Endothelial cell of umbilical vein (primary cell): ENCODE measurements at regions not wholly inside any gene's neighbourhood (a gene's known extent, or its start where the extent isn't known, plus 50 kb on each side); places are given as distances from the start of the nearest gene placed in this dataset.

ENCODE experiments used
- BruUV-seq: library from RNA; stranded (reverse); fragments of 400-500 nt; replicated peaks from 2 replicates; lab custom pipeline; 2021; lab: Mats Ljungman, UMichigan
- CTCF ChIA-PET: fragments of 300-600, 350-600 bp; sonication (Branson Sonifier 250); formaldehyde crosslinking; loops from one replicate; lab custom pipeline; 2021; ENCODE audit warnings: antibody characterized with exemption, inconsistent platforms; lab: Charles Lee
- POLR2A ChIA-PET: fragments of 300-600, 350-600 bp; sonication (Branson Sonifier 250); formaldehyde crosslinking; loops from one replicate; lab custom pipeline; 2021; ENCODE audit warnings: antibody characterized with exemption, inconsistent platforms; lab: Charles Lee
- DNase-seq: peaks from one replicate; pipeline ENCODE4 v3.0.0-alpha.2; 2011; ENCODE audit warnings: low read depth, low spot score
- FAIRE-seq: peaks from 2 replicates; lab custom pipeline; 2011; peaks lifted over from hg19 to GRCh38; lab: Jason Lieb, UNC
- H2AFZ ChIP-seq: 2 replicates; pipeline ENCODE4 v1.6.0; 2012; ENCODE audit warnings: low read depth, low read length, control low read depth, inconsistent platforms
- H3K27ac ChIP-seq: 2 replicates; pipeline ENCODE4 v1.5.1; 2011; ENCODE audit warnings: low read depth, mild to moderate bottlenecking, control low read depth, low read length, moderate library complexity; ENCODE audit not compliant: insufficient read depth
- H3K27me3 ChIP-seq, 2 experiments: 2 replicates each; pipeline versions ENCODE4 v1.6.0 to v1.6.1; 2011; ENCODE audit warnings: low read length in 2 of 2, mixed read lengths in 1 of 2; ENCODE audit not compliant: control insufficient read depth in 2 of 2, insufficient read depth in 2 of 2
- H3K36me3 ChIP-seq, 2 experiments: 2 replicates in 1 of 2; 3 replicates in 1 of 2; pipeline ENCODE4 v1.5.1; 2011; ENCODE audit warnings: low read length in 2 of 2, mild to moderate bottlenecking in 1 of 2, moderate library complexity in 1 of 2; ENCODE audit not compliant: control insufficient read depth in 2 of 2, insufficient read depth in 2 of 2; ENCODE audit errors: extremely low read depth in 1 of 2
- H3K4me1 ChIP-seq: 3 replicates; pipeline ENCODE4 v1.5.1; 2011; ENCODE audit warnings: mild to moderate bottlenecking, low read length; ENCODE audit not compliant: control insufficient read depth, insufficient read depth; ENCODE audit errors: extremely low read depth
- H3K4me2 ChIP-seq: 2 replicates; pipeline ENCODE4 v1.6.1; 2011; ENCODE audit warnings: low read length, control low read depth, mixed read lengths; ENCODE audit not compliant: insufficient read depth
- H3K4me3 ChIP-seq, 3 experiments: fragments of 200-600 bp in 1 of 3; sonication (generic), shearing (Covaris generic) in 1 of 3; replicated peaks in 1 of 3; 2 replicates each; pipeline ENCODE4 v1.5.1; 2011 to 2016; ENCODE audit warnings: control low read depth in 3 of 3, low read length in 3 of 3, mild to moderate bottlenecking in 2 of 3, inconsistent platforms in 1 of 3, low read depth in 1 of 3, moderate library complexity in 1 of 3; ENCODE audit not compliant: insufficient read depth in 1 of 3
- H3K79me2 ChIP-seq: 2 replicates; pipeline ENCODE4 v1.6.0; 2012; ENCODE audit warnings: low read length, inconsistent platforms; ENCODE audit not compliant: control insufficient read depth, insufficient read depth
- H3K9ac ChIP-seq: replicated peaks from 2 replicates; pipeline ENCODE3; 2011; ENCODE audit warnings: low read length, control low read depth; ENCODE audit not compliant: insufficient read depth; ENCODE audit errors: extremely low read depth
- H3K9me1 ChIP-seq: replicated peaks from 3 replicates; pipeline ENCODE4 v1.6.0; 2011; ENCODE audit warnings: mild to moderate bottlenecking, low read length; ENCODE audit not compliant: control insufficient read depth, insufficient read depth; ENCODE audit errors: extremely low read depth
- H3K9me3 ChIP-seq: replicated peaks from 2 replicates; pipeline ENCODE4 v1.5.1; 2012; ENCODE audit warnings: low read length, inconsistent platforms; ENCODE audit not compliant: control insufficient read depth, insufficient read depth
- H4K20me1 ChIP-seq: replicated peaks from 2 replicates; pipeline ENCODE3; 2011; ENCODE audit warnings: mild to moderate bottlenecking, low read length; ENCODE audit not compliant: control insufficient read depth, insufficient read depth; ENCODE audit errors: extremely low read depth
- EZH2 ChIP-seq: IDR thresholded peaks from 2 replicates; pipeline ENCODE4 v1.6.1; 2012; ENCODE audit warnings: borderline replicate concordance, low read depth, mild to moderate bottlenecking, moderate library complexity, low read length, inconsistent platforms; ENCODE audit not compliant: severe bottlenecking
- FOS ChIP-seq: IDR thresholded peaks from 2 replicates; pipeline ENCODE4 v1.6.1; 2011; ENCODE audit warnings: mild to moderate bottlenecking, low read length, moderate library complexity, borderline replicate concordance; ENCODE audit not compliant: insufficient read depth
- GATA2 ChIP-seq: IDR thresholded peaks from 2 replicates; pipeline ENCODE4 v1.7.0; 2011; ENCODE audit warnings: low read depth, mild to moderate bottlenecking, moderate library complexity, mixed read lengths, low read length; ENCODE audit not compliant: insufficient read length, insufficient read depth
- JUN ChIP-seq: IDR thresholded peaks from 2 replicates; pipeline ENCODE4 v1.6.1; 2011; ENCODE audit warnings: borderline replicate concordance, low read depth; ENCODE audit not compliant: insufficient read length, insufficient read depth
- MYC ChIP-seq: IDR thresholded peaks from one replicate; pipeline ENCODE4 v1.6.1; 2011; ENCODE audit warnings: mild to moderate bottlenecking, low read depth, low read length
- POLR2A ChIP-seq: IDR thresholded peaks from 2 replicates; pipeline ENCODE4 v1.6.1; 2012; ENCODE audit warnings: low read depth, mild to moderate bottlenecking, control low read depth, low read length
- POLR2AphosphoS5 ChIP-seq: IDR thresholded peaks from 2 replicates; pipeline ENCODE4 v1.6.1; 2012; ENCODE audit warnings: low read depth, mild to moderate bottlenecking, control low read depth, low read length, moderate library complexity; ENCODE audit not compliant: insufficient read depth
- dilution Hi-C: fragments of 300-500 bp; cut with MboI; formaldehyde crosslinking; loops from one replicate; pipeline ENCODE4 v1.15.0; 2019; ENCODE audit warnings: low sequenced_read_pairs; ENCODE audit not compliant: extremely low pct_ligation_motif_present
- intact Hi-C: fragments of 100-400 bp; cut with micrococcal nuclease; formaldehyde crosslinking; loops from one replicate; pipeline ENCODE4 v1.10.0; 2022
- TF ChIP-seq, protein P1 (sequence below): IDR thresholded peaks from 2 replicates; pipeline ENCODE4 v1.6.1; 2011; ENCODE audit not compliant: insufficient read depth, insufficient read length
- TF ChIP-seq, protein P2 (sequence below), 2 donors: IDR thresholded peaks; 1 replicate in 1 of 2; 2 replicates in 1 of 2; pipeline ENCODE4 v1.5.1; 2011; ENCODE audit warnings: low read length in 2 of 2, mild to moderate bottlenecking in 2 of 2, moderate library complexity in 2 of 2, control low read depth in 1 of 2, inconsistent platforms in 1 of 2, low read depth in 1 of 2; ENCODE audit not compliant: insufficient read depth in 1 of 2; ENCODE audit errors: extremely low read depth in 1 of 2

DNA sequence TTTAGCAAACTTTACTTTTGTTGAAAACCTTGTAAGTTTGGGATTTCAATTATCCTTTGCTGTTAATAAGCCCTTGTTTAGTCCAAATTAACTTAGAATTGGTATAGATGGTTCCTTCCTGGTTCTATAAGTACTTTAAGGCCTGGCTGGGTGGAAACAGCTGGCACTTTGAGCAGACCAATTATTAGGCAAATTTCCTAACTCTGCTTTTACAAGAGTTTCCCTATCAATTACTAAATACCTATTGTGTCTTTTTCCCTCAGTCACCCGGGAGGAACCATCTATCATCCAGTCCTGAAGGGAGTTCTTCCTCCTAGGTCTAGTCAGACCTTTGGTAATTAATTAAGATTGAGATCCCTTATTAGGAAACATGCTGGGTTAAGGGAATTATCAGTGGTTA lies 138.0 kb downstream of the SLC38A6 start:
- TF ChIP-seq, protein P1, sequence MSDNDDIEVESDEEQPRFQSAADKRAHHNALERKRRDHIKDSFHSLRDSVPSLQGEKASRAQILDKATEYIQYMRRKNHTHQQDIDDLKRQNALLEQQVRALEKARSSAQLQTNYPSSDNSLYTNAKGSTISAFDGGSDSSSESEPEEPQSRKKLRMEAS: no peak
- TF ChIP-seq JUN (no peak), EZH2 (no peak), POLR2AphosphoS5 (no peak), MYC (no peak), FOS (no peak), GATA2 (no peak), POLR2A (no peak)
- TF ChIP-seq, protein P2, sequence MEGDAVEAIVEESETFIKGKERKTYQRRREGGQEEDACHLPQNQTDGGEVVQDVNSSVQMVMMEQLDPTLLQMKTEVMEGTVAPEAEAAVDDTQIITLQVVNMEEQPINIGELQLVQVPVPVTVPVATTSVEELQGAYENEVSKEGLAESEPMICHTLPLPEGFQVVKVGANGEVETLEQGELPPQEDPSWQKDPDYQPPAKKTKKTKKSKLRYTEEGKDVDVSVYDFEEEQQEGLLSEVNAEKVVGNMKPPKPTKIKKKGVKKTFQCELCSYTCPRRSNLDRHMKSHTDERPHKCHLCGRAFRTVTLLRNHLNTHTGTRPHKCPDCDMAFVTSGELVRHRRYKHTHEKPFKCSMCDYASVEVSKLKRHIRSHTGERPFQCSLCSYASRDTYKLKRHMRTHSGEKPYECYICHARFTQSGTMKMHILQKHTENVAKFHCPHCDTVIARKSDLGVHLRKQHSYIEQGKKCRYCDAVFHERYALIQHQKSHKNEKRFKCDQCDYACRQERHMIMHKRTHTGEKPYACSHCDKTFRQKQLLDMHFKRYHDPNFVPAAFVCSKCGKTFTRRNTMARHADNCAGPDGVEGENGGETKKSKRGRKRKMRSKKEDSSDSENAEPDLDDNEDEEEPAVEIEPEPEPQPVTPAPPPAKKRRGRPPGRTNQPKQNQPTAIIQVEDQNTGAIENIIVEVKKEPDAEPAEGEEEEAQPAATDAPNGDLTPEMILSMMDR (IDR thresholded peaks at IDR 0.05; ENCODE audit: extremely low read depth in 1 of 2, insufficient read depth in 1 of 2, low read depth in 1 of 2, low read length in 2 of 2): no peak
- FAIRE-seq (no peak), DNase-seq (no peak)
- H3K4me3 ChIP-seq: no peak overlapping the region
- H3K9ac ChIP-seq: no peak overlapping the region
- no peaks in the 10 kb centered on the region for H3K79me2 ChIP-seq
- H3K27me3 ChIP-seq: no peaks in the 10 kb centered on the region
- no peaks in the 10 kb centered on the region for H3K9me1 ChIP-seq
- H3K27ac ChIP-seq: no peak overlapping the region
- BruUV-seq: no TSS peak
- H2AFZ ChIP-seq: no peak overlapping the region
- dilution Hi-C loops (no loop called here), intact Hi-C loops (no loop called here)
- H3K4me1 ChIP-seq: no peaks in the 10 kb centered on the region
- H3K9me3 ChIP-seq: no peaks in the 10 kb centered on the region
- H3K4me2 ChIP-seq: no peak overlapping the region
- ChIA-PET POLR2A (no interaction called here), CTCF (no interaction called here)
- H4K20me1 ChIP-seq: no peaks in the 10 kb centered on the region
- H3K36me3 ChIP-seq: no peaks in the 10 kb centered on the region
